ENCODE measurements at regions not wholly inside any gene's neighbourhood (a gene's known extent, or its start where the extent isn't known, plus 50 kb on each side); places are given as distances from the start of the nearest gene placed in this dataset.

DNA sequence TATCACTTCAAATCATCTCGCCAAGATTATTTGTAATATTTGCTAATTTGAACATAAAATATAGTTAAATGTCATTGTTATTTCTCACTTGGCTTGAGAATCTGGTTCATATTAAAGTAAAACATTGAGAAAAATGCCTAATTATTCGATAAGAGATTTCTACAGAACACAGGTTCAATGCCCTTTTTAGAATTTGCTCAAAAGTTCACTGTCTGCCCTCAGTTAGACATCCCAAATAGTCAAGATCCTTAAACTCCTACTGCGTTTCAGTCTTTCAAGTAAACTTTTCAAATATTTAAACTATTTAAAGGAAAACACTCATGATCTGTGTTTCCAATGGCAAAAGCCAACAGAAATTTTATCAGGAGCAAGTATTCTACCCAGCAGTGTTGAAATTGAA lies 204.1 kb upstream of the AGTR1 start:
- TF ChIP-seq POLR2A (IDR thresholded peaks at IDR 0.05) (no peak), POLR2AphosphoS5 (IDR thresholded peaks at IDR 0.05; ENCODE audit: insufficient read depth in 1 of 2, low read depth in 1 of 2) (no peak)
- TF ChIP-seq, protein P1, sequence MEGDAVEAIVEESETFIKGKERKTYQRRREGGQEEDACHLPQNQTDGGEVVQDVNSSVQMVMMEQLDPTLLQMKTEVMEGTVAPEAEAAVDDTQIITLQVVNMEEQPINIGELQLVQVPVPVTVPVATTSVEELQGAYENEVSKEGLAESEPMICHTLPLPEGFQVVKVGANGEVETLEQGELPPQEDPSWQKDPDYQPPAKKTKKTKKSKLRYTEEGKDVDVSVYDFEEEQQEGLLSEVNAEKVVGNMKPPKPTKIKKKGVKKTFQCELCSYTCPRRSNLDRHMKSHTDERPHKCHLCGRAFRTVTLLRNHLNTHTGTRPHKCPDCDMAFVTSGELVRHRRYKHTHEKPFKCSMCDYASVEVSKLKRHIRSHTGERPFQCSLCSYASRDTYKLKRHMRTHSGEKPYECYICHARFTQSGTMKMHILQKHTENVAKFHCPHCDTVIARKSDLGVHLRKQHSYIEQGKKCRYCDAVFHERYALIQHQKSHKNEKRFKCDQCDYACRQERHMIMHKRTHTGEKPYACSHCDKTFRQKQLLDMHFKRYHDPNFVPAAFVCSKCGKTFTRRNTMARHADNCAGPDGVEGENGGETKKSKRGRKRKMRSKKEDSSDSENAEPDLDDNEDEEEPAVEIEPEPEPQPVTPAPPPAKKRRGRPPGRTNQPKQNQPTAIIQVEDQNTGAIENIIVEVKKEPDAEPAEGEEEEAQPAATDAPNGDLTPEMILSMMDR (IDR thresholded peaks at IDR 0.05): no peak
